ENCODE measurements at regions not wholly inside any gene's neighbourhood (a gene's known extent, or its start where the extent isn't known, plus 50 kb on each side); places are given as distances from the start of the nearest gene placed in this dataset.

DNA sequence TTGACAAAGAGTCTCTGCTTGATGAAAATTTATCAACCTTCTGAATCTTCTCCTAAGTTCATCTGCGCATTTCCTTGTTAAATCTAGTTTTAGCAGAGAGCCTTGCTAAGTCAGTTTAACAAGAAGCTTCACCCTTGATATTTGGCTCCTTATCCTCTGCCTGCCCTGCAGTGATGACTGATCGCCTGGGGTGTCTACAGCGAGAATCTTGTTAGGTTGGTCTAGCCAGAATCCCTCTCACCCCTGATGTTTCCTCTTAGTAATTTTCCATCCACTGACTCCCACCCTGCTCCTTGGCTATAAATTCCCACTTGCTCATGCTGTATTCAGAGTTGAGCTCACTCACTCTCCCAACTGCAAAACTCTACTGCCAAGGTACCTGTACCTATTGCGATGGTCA lies 114.1 kb downstream of the TENT5A start:
- TF ChIP-seq POLR2AphosphoS5 (IDR thresholded peaks at IDR 0.05; ENCODE audit: borderline replicate concordance, low read depth, low read length) (no peak), EZH2 (IDR thresholded peaks at IDR 0.05) (no peak)
